ENCODE measurements at regions not wholly inside any gene's neighbourhood (a gene's known extent, or its start where the extent isn't known, plus 50 kb on each side); places are given as distances from the start of the nearest gene placed in this dataset.
"Not testable (repeated sequence)": the region's sequence is repeated elsewhere in the genome, so short reads cannot be mapped to it uniquely, and the experiment has no call there.

GRCh38 chr2:175414191-175414881 is 232.8 kb upstream of the ATP5MC3 start:
- DNase-seq (ENCODE audit: low spot score), result no peak
- no peak overlapping the region for H3K4me3 ChIP-seq
- TF ChIP-seq, protein P1, sequence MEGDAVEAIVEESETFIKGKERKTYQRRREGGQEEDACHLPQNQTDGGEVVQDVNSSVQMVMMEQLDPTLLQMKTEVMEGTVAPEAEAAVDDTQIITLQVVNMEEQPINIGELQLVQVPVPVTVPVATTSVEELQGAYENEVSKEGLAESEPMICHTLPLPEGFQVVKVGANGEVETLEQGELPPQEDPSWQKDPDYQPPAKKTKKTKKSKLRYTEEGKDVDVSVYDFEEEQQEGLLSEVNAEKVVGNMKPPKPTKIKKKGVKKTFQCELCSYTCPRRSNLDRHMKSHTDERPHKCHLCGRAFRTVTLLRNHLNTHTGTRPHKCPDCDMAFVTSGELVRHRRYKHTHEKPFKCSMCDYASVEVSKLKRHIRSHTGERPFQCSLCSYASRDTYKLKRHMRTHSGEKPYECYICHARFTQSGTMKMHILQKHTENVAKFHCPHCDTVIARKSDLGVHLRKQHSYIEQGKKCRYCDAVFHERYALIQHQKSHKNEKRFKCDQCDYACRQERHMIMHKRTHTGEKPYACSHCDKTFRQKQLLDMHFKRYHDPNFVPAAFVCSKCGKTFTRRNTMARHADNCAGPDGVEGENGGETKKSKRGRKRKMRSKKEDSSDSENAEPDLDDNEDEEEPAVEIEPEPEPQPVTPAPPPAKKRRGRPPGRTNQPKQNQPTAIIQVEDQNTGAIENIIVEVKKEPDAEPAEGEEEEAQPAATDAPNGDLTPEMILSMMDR (IDR thresholded peaks at IDR 0.05), result no peak
- no peaks in the 10 kb centered on the region for H3K9me3 ChIP-seq
- H3K36me3 ChIP-seq, result no peaks in the 10 kb centered on the region
- no peaks in the 10 kb centered on the region for H3K27me3 ChIP-seq
- no peak overlapping the region for H3K27ac ChIP-seq
- no peaks in the 10 kb centered on the region for H3K4me1 ChIP-seq

DNA sequence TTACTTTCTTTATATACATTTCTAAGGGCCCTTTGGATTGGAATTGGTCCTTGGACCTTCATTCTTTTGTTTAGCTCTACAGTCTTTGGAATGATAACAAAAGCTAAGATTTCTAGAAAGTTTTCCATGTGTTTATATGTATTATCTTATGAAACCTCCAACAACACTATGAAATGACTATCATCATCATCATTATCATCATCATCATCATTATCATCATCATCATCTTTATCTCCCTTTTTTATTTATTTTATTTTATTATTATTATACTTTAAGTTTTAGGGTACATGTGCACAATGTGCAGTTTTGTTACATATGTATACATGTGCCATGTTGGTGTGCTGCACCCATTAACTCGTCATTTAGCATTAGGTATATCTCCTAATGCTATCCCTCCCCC is 229.4 kb upstream of the ATP5MC3 start:
- H3K4me3 ChIP-seq; H3K27ac ChIP-seq; H3K9me3 ChIP-seq; DNase-seq (ENCODE audit: low spot score); H3K4me1 ChIP-seq; H3K36me3 ChIP-seq; H3K27me3 ChIP-seq: not testable (repeated sequence)

- TF ChIP-seq, protein P1 (IDR thresholded peaks at IDR 0.05), result no peak
- H3K36me3 ChIP-seq, result no peaks in the 10 kb centered on the region
- H3K4me3 ChIP-seq, result no peak overlapping the region
Measured at GRCh38 chr2:175404839-175405238, 223.3 kb upstream of the ATP5MC3 start.

GRCh38 chr2:175403599-175404221 is 222.2 kb upstream of the ATP5MC3 start:
- no peaks in the 10 kb centered on the region for H3K9me3 ChIP-seq
- no peaks in the 10 kb centered on the region for H3K4me1 ChIP-seq
- H3K36me3 ChIP-seq, result no peaks in the 10 kb centered on the region
- TF ChIP-seq, protein P1 (IDR thresholded peaks at IDR 0.05), result no peak
- DNase-seq (ENCODE audit: low spot score), result no peak
- no peak overlapping the region for H3K27ac ChIP-seq
- H3K4me3 ChIP-seq, result no peak overlapping the region
- H3K27me3 ChIP-seq, result no peaks in the 10 kb centered on the region

More at GRCh38 chr2:175404839-175405238, 223.3 kb upstream of the ATP5MC3 start:
- Histone ChIP-seq H3K27me3 (no peaks in the 10 kb centered on the region), H3K4me1 (no peaks in the 10 kb centered on the region), H3K9me3 (no peaks in the 10 kb centered on the region), H3K27ac (no peak overlapping the region)
- no peak for DNase-seq (ENCODE audit: low spot score)

DNA sequence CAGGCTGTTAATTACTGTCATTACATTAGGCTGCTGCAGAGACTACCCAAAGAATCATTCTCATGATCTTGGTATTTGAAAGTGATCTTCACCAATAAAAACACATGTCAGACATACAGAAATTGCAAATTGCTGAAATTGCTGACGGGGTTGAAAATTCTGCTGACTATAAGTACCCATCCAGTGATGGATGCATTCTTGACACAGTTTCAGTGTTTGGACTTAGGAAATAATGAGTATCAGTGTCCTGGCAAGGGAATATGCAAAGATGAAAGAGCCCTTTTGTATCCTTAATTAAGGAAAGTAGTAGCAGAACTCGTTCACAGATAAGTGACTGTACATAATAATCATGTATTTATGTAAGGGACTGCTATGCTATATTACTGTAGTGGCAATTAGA is 221.1 kb upstream of the ATP5MC3 start:
- Histone ChIP-seq H3K9me3 (no peaks in the 10 kb centered on the region), H3K27me3 (no peaks in the 10 kb centered on the region), H3K27ac (no peak overlapping the region), H3K4me3 (no peak overlapping the region), H3K4me1 (no peaks in the 10 kb centered on the region), H3K36me3 (no peaks in the 10 kb centered on the region)
- TF ChIP-seq, protein P1 (IDR thresholded peaks at IDR 0.05), result no peak
- no peak for DNase-seq (ENCODE audit: low spot score)

DNA sequence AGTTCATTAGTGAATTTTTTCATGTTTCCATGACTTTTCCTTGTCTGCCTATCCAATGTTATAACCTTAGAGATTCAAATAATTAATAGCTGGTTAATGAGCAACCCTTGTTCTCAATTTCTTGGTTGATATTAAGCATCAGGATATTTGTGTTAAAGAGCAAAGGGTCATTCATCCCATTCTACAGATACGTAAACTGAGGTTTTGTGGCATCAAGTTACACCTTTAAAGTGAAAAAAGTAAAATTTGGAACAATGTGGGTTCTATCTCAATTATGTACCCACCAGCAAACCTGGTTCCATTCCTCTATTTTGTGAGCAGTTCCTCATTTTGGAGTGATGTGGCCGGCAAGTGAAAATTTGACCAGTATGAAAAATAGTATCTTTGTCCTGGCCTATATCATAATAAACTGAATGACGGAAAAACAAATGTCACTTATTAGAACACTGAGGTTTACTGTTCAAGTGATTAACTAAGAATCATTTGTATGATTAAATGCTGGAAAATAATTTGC is 220.5 kb upstream of the ATP5MC3 start:
- TF ChIP-seq, protein P1 (IDR thresholded peaks at IDR 0.05), result no peak
- DNase-seq (ENCODE audit: low spot score), result no peak
- H3K36me3 ChIP-seq, result no peaks in the 10 kb centered on the region
- H3K4me3 ChIP-seq, result no peak overlapping the region
- no peak overlapping the region for H3K27ac ChIP-seq
- no peaks in the 10 kb centered on the region for H3K27me3 ChIP-seq
- H3K9me3 ChIP-seq, result no peaks in the 10 kb centered on the region
- H3K4me1 ChIP-seq, result no peaks in the 10 kb centered on the region

Data from right atrium auricular region (tissue), 2 donors.